ENCODE measurements at regions not wholly inside any gene's neighbourhood (a gene's known extent, or its start where the extent isn't known, plus 50 kb on each side); places are given as distances from the start of the nearest gene placed in this dataset.

GRCh38 chr5:107303171-107303968 lies 367.4 kb downstream of the EFNA5 start:
- no peak overlapping the region for H3K9ac ChIP-seq (ENCODE audit: low read depth, low read length)
- no peak overlapping the region for H3K4me2 ChIP-seq (ENCODE audit: low read depth, low read length)
- no peaks in the 10 kb centered on the region for H3K9me3 ChIP-seq (ENCODE audit: control insufficient read depth, insufficient read depth, low read length)
- no peaks in the 10 kb centered on the region; the same call in 1 of the 2 replicates for H3K27me3 ChIP-seq (ENCODE audit: control insufficient read depth, insufficient read depth, low read length)
- H2BK20ac ChIP-seq (ENCODE audit: low read depth, low read length) = peak overlapping the region; percentile 91
- no CpG with 5 or more reads among the region's 1 CpG for WGBS, 2 experiments (ENCODE audit: extremely low coverage in 2 of 2, insufficient read length in 1 of 2)
- 0 out of 2 replicates have a peak overlapping the region, but pooled peaks have one; percentile 21 for H3K14ac ChIP-seq (replicated peaks; ENCODE audit: low read depth, low read length)
- no peak for TF ChIP-seq RFX5 (IDR thresholded peaks at IDR 0.05; ENCODE audit: low read depth, low read length)
- no peak for TF ChIP-seq FOS (IDR thresholded peaks at IDR 0.05; ENCODE audit: low read depth, low read length)
- peak overlapping the region; percentile 87 for H3K4ac ChIP-seq (ENCODE audit: low read depth, low read length)
- H3K9me1 ChIP-seq (ENCODE audit: insufficient read depth, low read length) = no peaks in the 10 kb centered on the region; the same call in 1 of the 2 replicates
- H4K8ac ChIP-seq (ENCODE audit: low read depth in 2 of 2, low read length in 2 of 2) = peak overlapping the region; percentile 34 to 57; a peak in 2 of 4 replicates
- peak overlapping the region; percentile 87; the same call in 2 of the 3 replicates for H2BK15ac ChIP-seq (ENCODE audit: low read depth, low read length)
- H3K23ac ChIP-seq (ENCODE audit: low read depth, low read length) = no peak overlapping the region
- H3K27ac ChIP-seq (ENCODE audit: insufficient read depth, low read length) = peak overlapping the region; percentile 58; the same call in 1 of the 2 replicates
- no peaks in the 10 kb centered on the region for H3K36me3 ChIP-seq (ENCODE audit: control insufficient read depth, insufficient read depth, low read length)
- no peak overlapping the region for H2BK5ac ChIP-seq (ENCODE audit: low read depth, low read length, poor library complexity, severe bottlenecking)
- in situ Hi-C loops (cut with MboI; ENCODE audit: low sequenced_read_pairs) (no loop called here), intact Hi-C loops (cut with micrococcal nuclease) (loop anchor here (5.0 kb wide), 1 partner anchor 269 kb away; no protein-coding TSS in a partner anchor), dilution Hi-C loops (cut with HindIII; ENCODE audit: low sequenced_read_pairs, unreplicated experiment) (no loop called here)
- H2AK5ac ChIP-seq (ENCODE audit: low read depth, low read length) = peak overlapping the region; percentile 56; the same call in 1 of the 2 replicates
- H4K5ac ChIP-seq (ENCODE audit: low read depth, low read length) = peak overlapping the region; percentile 66; the same call in 1 of the 2 replicates
- H4K20me1 ChIP-seq (ENCODE audit: insufficient read depth, low read length) = no peaks in the 10 kb centered on the region
- H3K4me1 ChIP-seq (ENCODE audit: control insufficient read depth, insufficient read depth, low read length) = peaks cover 10% of the 10 kb centered on the region; the same call in 1 of the 2 replicates
- CTCF ChIA-PET = no interaction called here
- no peak overlapping the region for H2AK9ac ChIP-seq (replicated peaks; ENCODE audit: low read depth, low read length, poor library complexity)
- H2BK120ac ChIP-seq (ENCODE audit: low read depth, low read length) = peak overlapping the region; percentile 74
- no TSS peak for BruUV-seq (replicated peaks)
- POLR2A ChIA-PET (ENCODE audit: unreplicated experiment) = no interaction called here
- no peak overlapping the region for H3K56ac ChIP-seq (ENCODE audit: extremely low read depth, insufficient read depth, low read length)
- H3K79me1 ChIP-seq (ENCODE audit: low read depth in 1 of 2, low read length in 2 of 2) = no peaks in the 10 kb centered on the region
- ATAC-seq (ENCODE audit: low read depth) (peak; percentile 85), DNase-seq (no peak)
- H3K4me3 ChIP-seq (ENCODE audit: insufficient read depth, low read depth, low read length) = no peak overlapping the region
- peak overlapping the region; percentile 76; the same call in 1 of the 2 replicates for H4K91ac ChIP-seq (ENCODE audit: insufficient read depth, low read depth, low read length)
- peak overlapping the region; percentile 95 for H3K18ac ChIP-seq (ENCODE audit: low read depth, low read length)
- no peak overlapping the region for H2AFZ ChIP-seq (replicated peaks; ENCODE audit: low read length, poor library complexity)

Data from IMR-90 (cell line).